Fibroblast of pulmonary artery (primary cell): ENCODE measurements at regions not wholly inside any gene's neighbourhood (a gene's known extent, or its start where the extent isn't known, plus 50 kb on each side); places are given as distances from the start of the nearest gene placed in this dataset.
"Not testable (repeated sequence)": the region's sequence is repeated elsewhere in the genome, so short reads cannot be mapped to it uniquely, and the experiment has no call there.

Source experiments
- DNase-seq: peaks from one replicate; pipeline ENCODE4 v3.0.0-alpha.2; 2010; ENCODE audit warnings: low read depth
- H3K4me3 ChIP-seq: replicated peaks from 2 replicates; pipeline ENCODE4 v1.5.1; 2011; ENCODE audit warnings: low read depth, mild to moderate bottlenecking, control low read depth, low read length, moderate library complexity
- TF ChIP-seq, protein P1 (sequence below): IDR thresholded peaks from 2 replicates; pipeline ENCODE4 v1.5.1; 2011; ENCODE audit warnings: mild to moderate bottlenecking, control low read depth, low read length, inconsistent platforms; ENCODE audit errors: missing control alignments

DNA sequence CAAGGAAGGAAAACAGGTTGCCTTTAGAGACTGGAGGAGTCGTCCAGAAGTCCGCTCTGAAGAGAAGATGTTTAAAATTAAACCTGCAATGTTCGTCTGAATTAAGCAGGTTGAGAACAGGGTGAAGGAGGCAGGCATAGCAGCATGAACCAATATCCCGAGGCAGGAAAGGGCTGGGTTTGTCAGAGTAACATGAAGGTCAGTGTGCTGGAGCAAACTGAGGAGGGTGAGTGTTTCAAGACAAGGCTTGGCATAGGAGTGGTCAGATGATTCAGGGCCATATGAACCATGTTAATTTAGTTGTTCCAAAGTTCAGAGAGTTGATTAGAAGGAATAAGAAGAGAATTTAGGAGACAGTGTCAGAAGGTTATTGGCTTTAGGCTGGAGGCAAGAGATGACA is 93.3 kb downstream of the UTRN start:
- no peak overlapping the region for H3K4me3 ChIP-seq
- TF ChIP-seq, protein P1, sequence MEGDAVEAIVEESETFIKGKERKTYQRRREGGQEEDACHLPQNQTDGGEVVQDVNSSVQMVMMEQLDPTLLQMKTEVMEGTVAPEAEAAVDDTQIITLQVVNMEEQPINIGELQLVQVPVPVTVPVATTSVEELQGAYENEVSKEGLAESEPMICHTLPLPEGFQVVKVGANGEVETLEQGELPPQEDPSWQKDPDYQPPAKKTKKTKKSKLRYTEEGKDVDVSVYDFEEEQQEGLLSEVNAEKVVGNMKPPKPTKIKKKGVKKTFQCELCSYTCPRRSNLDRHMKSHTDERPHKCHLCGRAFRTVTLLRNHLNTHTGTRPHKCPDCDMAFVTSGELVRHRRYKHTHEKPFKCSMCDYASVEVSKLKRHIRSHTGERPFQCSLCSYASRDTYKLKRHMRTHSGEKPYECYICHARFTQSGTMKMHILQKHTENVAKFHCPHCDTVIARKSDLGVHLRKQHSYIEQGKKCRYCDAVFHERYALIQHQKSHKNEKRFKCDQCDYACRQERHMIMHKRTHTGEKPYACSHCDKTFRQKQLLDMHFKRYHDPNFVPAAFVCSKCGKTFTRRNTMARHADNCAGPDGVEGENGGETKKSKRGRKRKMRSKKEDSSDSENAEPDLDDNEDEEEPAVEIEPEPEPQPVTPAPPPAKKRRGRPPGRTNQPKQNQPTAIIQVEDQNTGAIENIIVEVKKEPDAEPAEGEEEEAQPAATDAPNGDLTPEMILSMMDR = no peak
- no peak for DNase-seq

DNA sequence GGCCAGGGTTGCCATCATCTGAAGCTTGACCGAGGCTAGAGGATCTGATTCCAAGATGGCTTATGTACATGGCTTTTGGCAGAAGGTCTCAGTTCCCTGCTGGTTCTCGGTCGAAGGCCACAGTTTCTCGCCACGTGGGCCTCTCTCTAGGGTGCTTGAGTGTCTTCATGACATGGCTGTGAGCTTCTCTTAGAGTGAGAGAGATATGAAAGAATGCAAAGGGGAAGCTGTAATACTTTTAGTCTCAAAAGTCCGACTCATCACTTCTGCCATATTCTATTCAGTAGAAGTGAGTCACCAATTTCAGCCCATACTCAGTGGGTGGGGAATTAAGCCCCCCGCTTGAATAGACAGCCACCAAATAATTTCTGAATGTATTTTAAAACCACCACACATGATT is 94.2 kb downstream of the UTRN start:
- H3K4me3 ChIP-seq = no peak overlapping the region
- no peak for DNase-seq
- TF ChIP-seq, protein P1 = no peak

DNA sequence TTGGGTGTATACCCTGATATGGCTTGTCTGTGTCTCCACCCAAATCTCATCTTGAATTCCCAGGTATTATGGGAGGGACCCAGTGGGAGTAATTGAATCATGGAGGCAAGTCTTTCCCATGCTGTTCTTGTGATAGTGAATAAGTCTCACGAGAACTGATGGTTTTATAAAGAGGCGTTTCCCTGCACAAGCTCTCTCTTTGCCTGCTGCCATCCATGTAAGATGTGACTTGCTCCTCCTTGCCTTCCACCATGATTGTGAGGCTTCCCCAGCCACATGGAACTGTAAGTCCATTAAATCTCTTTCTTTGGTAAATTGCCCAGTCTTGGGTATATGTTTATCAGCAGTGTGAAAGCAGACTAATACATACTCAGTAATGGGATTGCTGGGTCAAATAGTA is 96.4 kb downstream of the UTRN start:
- DNase-seq, H3K4me3 ChIP-seq: not testable (repeated sequence)

DNA sequence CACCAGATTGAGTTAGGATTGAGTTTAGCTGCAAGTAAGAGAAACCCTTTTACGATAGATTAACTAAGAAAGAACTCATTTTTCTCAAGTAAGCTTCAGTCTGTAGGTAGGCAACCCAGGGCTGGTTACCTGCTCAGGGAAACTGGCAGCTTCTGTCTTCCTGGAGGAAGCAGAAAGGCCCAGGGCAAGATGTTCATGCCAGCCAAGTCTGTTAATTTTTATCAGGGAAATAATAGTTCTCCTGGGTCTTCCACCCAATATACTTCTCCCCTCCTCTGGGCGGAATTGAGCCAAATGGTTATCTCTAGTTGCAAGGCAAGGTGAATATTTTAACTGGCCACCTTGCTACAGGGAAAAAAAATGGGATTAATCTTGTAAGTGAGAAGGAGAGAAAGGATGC is 98.2 kb downstream of the UTRN start:
- TF ChIP-seq, protein P1 = no peak
- no peak overlapping the region for H3K4me3 ChIP-seq
- DNase-seq = no peak

DNA sequence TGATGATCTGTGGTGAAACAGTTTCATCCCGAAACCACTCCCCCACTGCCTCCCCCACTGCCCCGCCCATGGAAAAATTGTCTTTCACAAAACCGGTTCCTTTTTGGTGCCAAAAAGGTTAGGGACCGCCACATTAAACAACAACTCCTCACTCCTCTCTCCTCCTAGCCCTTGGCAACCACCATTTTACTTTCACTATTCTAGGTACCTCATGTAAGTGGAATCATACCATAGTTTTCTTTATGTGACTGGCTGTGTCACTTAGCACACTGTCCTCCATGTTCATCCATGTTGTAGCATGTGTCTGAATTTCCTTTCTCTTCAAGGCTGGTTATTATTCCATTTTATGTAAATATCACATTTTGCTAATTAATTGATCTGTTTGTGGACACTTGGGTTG is 99.3 kb downstream of the UTRN start:
- TF ChIP-seq, protein P1 = no peak
- no peak overlapping the region for H3K4me3 ChIP-seq
- no peak for DNase-seq

DNA sequence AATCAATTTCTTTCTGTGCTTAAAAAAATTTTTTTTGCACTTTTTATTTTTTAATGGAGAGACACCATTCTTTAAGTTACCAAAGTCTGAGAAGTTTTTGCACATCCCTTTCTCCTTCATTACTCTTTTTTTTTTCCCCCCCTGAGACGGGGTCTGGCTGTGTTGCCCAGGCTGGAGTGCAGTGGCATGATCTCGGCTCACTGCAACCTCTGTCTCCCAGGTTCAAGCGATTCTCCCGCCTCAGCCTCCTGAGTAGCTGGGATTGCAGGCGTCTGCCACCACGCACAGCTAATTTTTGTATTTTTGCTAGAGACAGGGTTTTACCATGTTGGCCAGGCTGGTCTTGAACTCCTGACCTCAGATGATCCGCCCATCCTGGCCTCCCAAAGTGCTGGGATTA is 104.3 kb downstream of the UTRN start:
- DNase-seq = not testable (repeated sequence)

DNA sequence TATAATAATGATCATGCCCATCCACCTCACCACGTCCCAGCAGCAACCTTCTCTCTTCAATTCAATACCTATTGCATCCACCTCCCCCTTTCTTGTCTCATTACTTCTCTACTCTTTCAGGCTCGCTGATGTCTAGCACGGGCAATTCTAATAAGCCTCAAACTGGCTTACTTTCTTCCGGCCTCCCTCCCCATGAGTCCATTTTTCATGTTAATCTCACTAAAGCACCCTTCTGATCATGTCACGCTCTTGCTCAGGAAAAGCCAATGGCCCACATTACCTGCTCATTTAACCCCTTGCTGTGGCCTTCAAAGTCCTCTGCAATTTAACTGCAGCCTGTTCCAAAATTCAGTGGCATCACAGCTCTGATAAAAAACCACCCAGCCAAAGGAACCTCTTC is 105.1 kb downstream of the UTRN start:
- no peak overlapping the region for H3K4me3 ChIP-seq
- TF ChIP-seq, protein P1 = no peak
- DNase-seq = no peak

More for the DNA sequence above, 104.3 kb downstream of the UTRN start:
- not testable (repeated sequence) for H3K4me3 ChIP-seq

DNA sequence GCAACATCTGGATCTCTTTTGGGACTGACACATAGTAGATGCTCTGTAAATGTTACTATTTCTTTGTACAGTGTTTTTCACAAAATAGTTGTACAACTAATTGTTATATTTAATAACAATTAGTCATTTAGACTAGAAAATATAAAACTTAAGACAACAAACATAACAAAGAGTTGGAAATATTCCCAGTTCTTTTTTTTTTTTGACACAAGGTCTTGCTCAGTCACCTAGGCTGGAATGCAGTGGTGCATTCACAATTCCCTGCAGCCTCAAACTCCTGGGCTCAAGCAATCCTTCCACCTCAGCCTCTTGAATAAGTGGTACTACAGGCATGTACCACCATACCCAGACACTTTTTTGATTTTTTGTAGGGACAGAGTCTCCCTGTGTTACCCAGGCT is 105.8 kb downstream of the UTRN start:
- no peak overlapping the region for H3K4me3 ChIP-seq
- TF ChIP-seq, protein P1 = no peak
- peak; percentile 27 for DNase-seq
